ENCODE measurements at regions not wholly inside any gene's neighbourhood (a gene's known extent, or its start where the extent isn't known, plus 50 kb on each side); places are given as distances from the start of the nearest gene placed in this dataset.

- Histone ChIP-seq H3K4me2 (no peak overlapping the region), H3K79me2 (ENCODE audit: low read depth) (no peaks in the 10 kb centered on the region), H3K9me2 (ENCODE audit: insufficient read depth) (no peaks in the 10 kb centered on the region), H3F3A (ENCODE audit: insufficient read depth, low read depth) (no peaks in the 10 kb centered on the region), H2AFZ (no peak overlapping the region), H3K27ac (no peak overlapping the region), H3K9me3 (ENCODE audit: insufficient read depth, low read depth) (no peaks in the 10 kb centered on the region), H3K4me1 (replicated peaks; ENCODE audit: insufficient read depth) (no peaks in the 10 kb centered on the region), H3K36me3 (ENCODE audit: low read depth) (no peaks in the 10 kb centered on the region), H3K4me3 (no peak overlapping the region), H3K27me3 (ENCODE audit: insufficient read depth, low read depth) (no peaks in the 10 kb centered on the region), H4K20me1 (ENCODE audit: insufficient read depth) (no peaks in the 10 kb centered on the region)
- ChIA-PET CTCF (no interaction called here), POLR2A (ENCODE audit: unreplicated experiment) (no interaction called here)
- DNase-seq = no peak
- no TSS peak for BruUV-seq (replicated peaks)
- TF ChIP-seq CTCF (conservative IDR thresholded peaks at IDR 0.05) (no peak), EZH2 (IDR thresholded peaks at IDR 0.05; ENCODE audit: low read depth) (no peak)
- intact Hi-C loops (cut with micrococcal nuclease; ENCODE audit: unreplicated experiment) = no loop called here
Measured at GRCh38 chr2:4357121-4357520, 653.7 kb downstream of the DCDC2C start.

GRCh38 chr2:4358837-4359236, 655.5 kb downstream of the DCDC2C start:
- no peaks in the 10 kb centered on the region for H4K20me1 ChIP-seq (ENCODE audit: insufficient read depth)
- no peaks in the 10 kb centered on the region for H3K9me3 ChIP-seq (ENCODE audit: insufficient read depth, low read depth)
- no peaks in the 10 kb centered on the region for H3K27me3 ChIP-seq (ENCODE audit: insufficient read depth, low read depth)
- H3K4me1 ChIP-seq (replicated peaks; ENCODE audit: insufficient read depth) = no peaks in the 10 kb centered on the region
- no peaks in the 10 kb centered on the region for H3K9me2 ChIP-seq (ENCODE audit: insufficient read depth)
- H3K4me3 ChIP-seq = no peak overlapping the region
- H3K36me3 ChIP-seq (ENCODE audit: low read depth) = no peaks in the 10 kb centered on the region
- intact Hi-C loops (cut with micrococcal nuclease; ENCODE audit: unreplicated experiment) = no loop called here
- no peaks in the 10 kb centered on the region for H3F3A ChIP-seq (ENCODE audit: insufficient read depth, low read depth)
- BruUV-seq (replicated peaks) = no TSS peak
- CTCF ChIA-PET = no interaction called here
- no peak for DNase-seq
- POLR2A ChIA-PET (ENCODE audit: unreplicated experiment) = no interaction called here
- TF ChIP-seq EZH2 (IDR thresholded peaks at IDR 0.05; ENCODE audit: low read depth) (no peak), CTCF (conservative IDR thresholded peaks at IDR 0.05) (no peak)
- no peak overlapping the region for H3K27ac ChIP-seq
- no peak overlapping the region for H2AFZ ChIP-seq
- H3K79me2 ChIP-seq (ENCODE audit: low read depth) = no peaks in the 10 kb centered on the region
- no peak overlapping the region for H3K4me2 ChIP-seq

GRCh38 chr2:4368907-4369306, 665.5 kb downstream of the DCDC2C start:
- Histone ChIP-seq H3K9me3 (ENCODE audit: insufficient read depth, low read depth) (no peaks in the 10 kb centered on the region), H3K79me2 (ENCODE audit: low read depth) (no peaks in the 10 kb centered on the region), H3F3A (ENCODE audit: insufficient read depth, low read depth) (no peaks in the 10 kb centered on the region), H3K27me3 (ENCODE audit: insufficient read depth, low read depth) (no peaks in the 10 kb centered on the region), H3K4me2 (no peak overlapping the region), H4K20me1 (ENCODE audit: insufficient read depth) (no peaks in the 10 kb centered on the region), H3K36me3 (ENCODE audit: low read depth) (no peaks in the 10 kb centered on the region), H3K9me2 (ENCODE audit: insufficient read depth) (0 out of 2 replicates have a peak, but pooled peaks cover 3% of the 10 kb centered on the region), H3K4me3 (no peak overlapping the region), H2AFZ (no peak overlapping the region), H3K27ac (no peak overlapping the region), H3K4me1 (replicated peaks; ENCODE audit: insufficient read depth) (no peaks in the 10 kb centered on the region)
- CTCF ChIA-PET = no interaction called here
- no peak for DNase-seq
- TF ChIP-seq CTCF (conservative IDR thresholded peaks at IDR 0.05) = no peak
- TF ChIP-seq EZH2 (IDR thresholded peaks at IDR 0.05; ENCODE audit: low read depth) = no peak
- POLR2A ChIA-PET (ENCODE audit: unreplicated experiment) = no interaction called here
- no TSS peak for BruUV-seq (replicated peaks)
- intact Hi-C loops (cut with micrococcal nuclease; ENCODE audit: unreplicated experiment) = no loop called here
